Right lung (tissue), 2 donors: ENCODE measurements at regions not wholly inside any gene's neighbourhood (a gene's known extent, or its start where the extent isn't known, plus 50 kb on each side); places are given as distances from the start of the nearest gene placed in this dataset.

Experiments
- DNase-seq, 2 donors: peaks; one replicate each; pipeline ENCODE4 v3.0.0-alpha.2; 2013

GRCh38 chr14:94717808-94718207 is 52.1 kb downstream of the GSC start:
- DNase-seq: no peak

- no peak for DNase-seq
Measured at GRCh38 chr14:94716976-94717375, 52.9 kb downstream of the GSC start.

DNA sequence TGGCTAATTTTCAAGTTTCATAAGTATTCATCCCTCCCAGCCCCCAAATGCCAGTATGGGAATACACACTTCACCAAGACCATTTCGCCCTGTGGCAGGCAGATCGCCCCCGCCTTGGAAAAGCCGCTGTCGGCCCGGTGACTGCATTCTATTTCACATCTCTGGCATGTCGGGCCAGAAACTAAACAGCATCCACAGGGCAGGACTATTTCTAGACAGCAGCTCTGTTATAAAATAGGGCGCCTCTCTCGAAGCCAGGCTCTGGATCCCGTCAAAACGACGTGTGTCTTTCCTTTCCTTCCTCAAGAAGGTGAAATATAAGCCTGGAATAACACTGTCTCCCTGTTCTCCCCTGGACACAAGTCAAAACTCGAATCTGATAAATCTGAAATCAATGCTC is 56.8 kb downstream of the GSC start:
- no peak for DNase-seq

- DNase-seq: no peak
Measured at GRCh38 chr14:94710731-94711130, 59.2 kb downstream of the GSC start.

GRCh38 chr14:94707494-94707893 is 62.4 kb downstream of the GSC start:
- DNase-seq: no peak

GRCh38 chr14:94706133-94706532 is 63.8 kb downstream of the GSC start:
- DNase-seq: no peak

DNA sequence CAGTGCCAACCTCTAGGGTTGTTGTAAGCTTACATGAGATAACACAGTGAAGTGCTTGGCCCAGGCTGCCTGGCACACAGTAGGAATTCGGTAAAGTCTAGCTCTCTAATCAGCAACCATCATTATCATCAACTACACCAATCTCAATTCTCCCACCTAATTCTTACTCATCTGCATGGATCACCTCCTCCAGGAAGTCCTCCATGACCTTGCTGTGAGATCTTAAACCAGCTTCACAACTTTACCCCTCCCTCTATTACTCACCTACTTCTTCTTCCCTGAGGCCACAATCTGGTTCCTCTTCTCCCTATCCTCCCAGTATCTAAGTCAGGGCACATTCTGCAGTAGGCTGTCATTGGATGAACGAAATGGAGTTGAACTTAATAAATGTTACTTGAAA is 67.3 kb downstream of the GSC start:
- no peak for DNase-seq

- no peak for DNase-seq
Measured at GRCh38 chr14:94701861-94702370, 68.0 kb downstream of the GSC start.

GRCh38 chr14:94700336-94700735 is 69.6 kb downstream of the GSC start:
- no peak for DNase-seq

DNA sequence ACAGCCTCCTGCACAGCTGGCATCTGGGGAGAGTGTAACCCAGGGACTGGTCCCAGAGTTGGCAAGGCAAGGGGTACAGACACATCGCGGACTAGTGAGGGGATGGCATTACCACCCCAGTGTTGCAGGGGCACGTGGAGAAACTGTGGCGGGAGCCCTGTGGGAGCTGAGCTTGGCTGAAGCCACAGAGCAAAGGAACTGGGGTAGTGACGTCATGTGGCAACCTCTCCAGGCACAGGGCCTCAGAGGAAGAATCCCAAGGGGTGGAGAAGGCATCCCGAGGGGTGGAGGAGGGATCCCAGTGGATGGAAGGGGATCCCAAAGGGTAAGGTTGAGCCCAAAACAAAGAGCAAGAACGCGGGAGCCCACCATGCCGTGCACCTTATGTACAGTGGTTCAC is 70.1 kb downstream of the GSC start:
- no peak for DNase-seq

- no peak for DNase-seq
Measured at GRCh38 chr14:94697773-94698556, 71.9 kb downstream of the GSC start.

GRCh38 chr14:94696518-94696917 is 73.4 kb downstream of the GSC start:
- DNase-seq: no peak

GRCh38 chr14:94695231-94695630 is 74.7 kb downstream of the GSC start:
- no peak for DNase-seq

DNA sequence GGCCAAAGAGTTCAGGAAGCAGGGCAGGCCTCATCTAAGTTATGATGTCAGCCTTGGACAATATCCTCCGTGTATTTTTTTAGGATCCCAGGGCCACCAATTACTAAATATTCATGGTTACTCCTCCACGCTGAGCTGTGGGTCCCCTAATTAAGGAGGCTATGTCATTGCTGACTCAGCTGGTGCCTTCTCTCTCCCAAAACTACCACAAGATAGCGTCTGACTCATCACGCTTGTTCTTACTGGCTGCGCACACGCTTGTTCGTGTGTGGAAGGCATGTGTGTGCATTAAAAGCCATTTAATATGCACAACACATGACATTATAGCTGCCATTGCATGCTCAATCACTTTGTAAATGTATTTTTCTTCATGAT is 78.3 kb downstream of the GSC start:
- DNase-seq: no peak

- no peak for DNase-seq
Measured at GRCh38 chr14:94690896-94691659, 78.8 kb downstream of the GSC start.

- DNase-seq: no peak
Measured at GRCh38 chr14:94690486-94690885, 78.3 kb downstream of the SERPINA3 start.

DNA sequence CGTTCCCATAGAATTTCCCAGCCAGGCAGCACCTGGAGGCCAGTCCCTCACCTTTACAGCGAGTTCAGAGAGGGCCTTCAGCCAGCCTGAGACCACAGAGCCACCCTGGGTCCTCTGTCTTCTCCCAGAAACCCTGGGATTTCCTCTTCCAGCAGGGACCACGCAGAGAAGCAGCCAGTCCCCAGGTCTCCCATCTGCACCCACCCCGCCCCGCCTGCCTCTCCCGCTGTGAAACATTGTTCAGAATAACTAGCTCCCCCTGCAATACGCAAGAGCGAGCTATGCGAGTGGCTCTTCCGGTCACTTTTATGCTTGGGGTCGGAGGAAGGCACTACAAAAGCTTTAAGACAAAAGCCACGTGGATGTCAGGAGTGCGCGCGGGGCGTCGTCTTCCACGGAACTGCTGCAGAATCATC is 77.8 kb downstream of the SERPINA3 start:
- DNase-seq: no peak

DNA sequence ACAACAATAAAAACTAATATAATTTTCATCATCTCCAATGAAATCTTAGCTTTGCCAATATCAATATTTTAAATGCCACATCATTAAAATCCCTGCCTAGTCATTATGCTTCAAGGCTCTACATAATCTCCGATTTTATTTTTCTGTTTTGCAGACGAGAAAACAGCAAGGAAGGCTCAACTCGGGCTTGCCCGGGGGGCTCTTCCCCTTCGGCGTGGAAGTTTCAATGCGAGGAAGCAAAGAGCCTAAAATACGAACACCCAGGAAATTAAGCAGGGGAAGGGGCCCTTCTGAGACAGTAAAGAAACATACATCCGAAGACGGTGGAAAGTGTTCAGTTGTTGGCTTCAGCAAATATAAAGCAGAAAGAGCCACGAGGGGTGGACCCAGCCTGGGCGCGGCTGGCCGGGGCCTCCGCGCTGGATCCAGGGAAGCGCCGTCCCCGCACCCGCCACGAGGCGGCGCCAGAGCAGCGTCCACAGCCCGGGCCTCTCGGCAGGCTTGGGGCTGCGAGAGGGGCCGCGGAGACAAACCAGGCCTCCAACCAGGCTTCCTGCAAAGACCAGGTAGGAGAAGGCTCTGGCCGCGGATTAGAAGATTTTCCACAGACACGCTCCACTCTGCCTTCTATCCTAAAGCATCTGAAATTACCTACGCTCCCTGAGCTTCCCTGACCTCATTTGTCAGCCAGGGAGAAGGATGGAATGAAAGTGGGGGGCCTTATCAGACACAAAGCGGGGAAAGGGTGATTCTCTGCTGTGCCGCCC is 77.2 kb downstream of the SERPINA3 start:
- peak; percentile 54 to 63 for DNase-seq

GRCh38 chr14:94686511-94687160 is 74.4 kb downstream of the SERPINA3 start:
- DNase-seq: no peak

GRCh38 chr14:94685681-94686485 is 73.7 kb downstream of the SERPINA3 start:
- DNase-seq: no peak

GRCh38 chr14:94685166-94685581 is 73.0 kb downstream of the SERPINA3 start:
- no peak for DNase-seq
